Liver (tissue), 8 donors: ENCODE measurements at regions not wholly inside any gene's neighbourhood (a gene's known extent, or its start where the extent isn't known, plus 50 kb on each side); places are given as distances from the start of the nearest gene placed in this dataset.

Source experiments
- DNase-seq: peaks from one replicate; pipeline ENCODE4 v3.0.0-alpha.2; 2017; ENCODE audit warnings: low spot score
- H3K27ac ChIP-seq, 2 donors: one replicate each; pipeline ENCODE4 v1.7.0; 2013; ENCODE audit warnings: inconsistent platforms in 2 of 2, low read length in 2 of 2, control low read depth in 1 of 2, low read depth in 1 of 2, mild to moderate bottlenecking in 1 of 2
- H3K27me3 ChIP-seq, 4 donors: one replicate each; pipeline versions ENCODE4 v1.6.1 to v1.7.0; 2013; ENCODE audit warnings: low read length in 3 of 4, inconsistent platforms in 1 of 4, mild to moderate bottlenecking in 1 of 4, moderate library complexity in 1 of 4; ENCODE audit not compliant: control insufficient read depth in 4 of 4, insufficient read depth in 4 of 4
- H3K36me3 ChIP-seq, 4 donors: one replicate each; pipeline versions ENCODE4 v1.6.1 to v1.7.0; 2013; ENCODE audit warnings: low read length in 3 of 4, mild to moderate bottlenecking in 3 of 4, low read depth in 1 of 4, moderate library complexity in 1 of 4; ENCODE audit not compliant: control insufficient read depth in 4 of 4, insufficient read depth in 3 of 4
- H3K4me1 ChIP-seq, 4 donors: one replicate each; pipeline versions ENCODE4 v1.6.1 to v1.7.0; 2013; ENCODE audit warnings: low read length in 3 of 4, mild to moderate bottlenecking in 3 of 4, moderate library complexity in 1 of 4; ENCODE audit not compliant: control insufficient read depth in 4 of 4, insufficient read depth in 4 of 4
- H3K4me3 ChIP-seq, 3 donors: one replicate each; pipeline versions ENCODE4 v1.6.1 to v1.7.0; 2013; ENCODE audit warnings: low read length in 3 of 3, control low read depth in 1 of 3, low read depth in 1 of 3, mild to moderate bottlenecking in 1 of 3
- H3K9ac ChIP-seq, 2 donors: one replicate each; pipeline ENCODE4 v1.7.0; 2013; ENCODE audit warnings: low read length in 2 of 2, mild to moderate bottlenecking in 2 of 2, moderate library complexity in 2 of 2, control low read depth in 1 of 2, low read depth in 1 of 2
- H3K9me3 ChIP-seq, 4 donors: one replicate each; pipeline versions ENCODE4 v1.6.1 to v1.7.0; 2013; ENCODE audit warnings: low read length in 3 of 4; ENCODE audit not compliant: control insufficient read depth in 4 of 4
- EGR1 ChIP-seq, 2 donors: IDR thresholded peaks; 2 replicates each; pipeline ENCODE4 v1.6.1; 2016 to 2018; ENCODE audit warnings: antibody characterized with exemption in 2 of 2, low read depth in 2 of 2
- FOXA1 ChIP-seq: IDR thresholded peaks from 2 replicates; pipeline ENCODE4 v1.6.1; 2016; ENCODE audit warnings: antibody characterized with exemption
- FOXA2 ChIP-seq: IDR thresholded peaks from 2 replicates; pipeline ENCODE4 v1.6.1; 2016; ENCODE audit warnings: antibody characterized with exemption
- GABPA ChIP-seq, 2 donors: IDR thresholded peaks in 1 of 2; conservative IDR thresholded peaks in 1 of 2; 2 replicates each; pipeline ENCODE4 v1.6.1; 2016; ENCODE audit warnings: antibody characterized with exemption in 2 of 2, mild to moderate bottlenecking in 1 of 2, moderate library complexity in 1 of 2
- HNF4A ChIP-seq, 2 donors: conservative IDR thresholded peaks; 2 replicates each; pipeline ENCODE4 v1.6.1; 2016; ENCODE audit warnings: antibody characterized with exemption in 2 of 2, mild to moderate bottlenecking in 2 of 2
- HNF4G ChIP-seq: IDR thresholded peaks from 2 replicates; pipeline ENCODE4 v1.6.1; 2016; ENCODE audit warnings: antibody characterized with exemption
- JUND ChIP-seq, 2 donors: IDR thresholded peaks; 2 replicates each; pipeline ENCODE4 v1.6.1; 2016; ENCODE audit warnings: antibody characterized with exemption in 2 of 2
- NR2F2 ChIP-seq: IDR thresholded peaks from 2 replicates; pipeline ENCODE4 v1.6.1; 2016; ENCODE audit warnings: antibody characterized with exemption
- RAD21 ChIP-seq, 2 donors: IDR thresholded peaks; 2 replicates each; pipeline ENCODE4 v1.6.1; 2016; ENCODE audit warnings: antibody characterized with exemption in 2 of 2, mild to moderate bottlenecking in 2 of 2
- RXRA ChIP-seq, 2 donors: IDR thresholded peaks; 2 replicates each; pipeline ENCODE4 v1.6.1; 2017 to 2018; ENCODE audit warnings: antibody characterized with exemption in 2 of 2, mild to moderate bottlenecking in 1 of 2
- SP1 ChIP-seq: IDR thresholded peaks from 2 replicates; pipeline ENCODE4 v1.6.1; 2018; ENCODE audit warnings: antibody characterized with exemption, mild to moderate bottlenecking
- TAF1 ChIP-seq: conservative IDR thresholded peaks from 2 replicates; pipeline ENCODE4 v1.6.1; 2016; ENCODE audit warnings: antibody characterized with exemption, mild to moderate bottlenecking
- YY1 ChIP-seq: IDR thresholded peaks from 2 replicates; pipeline ENCODE4 v1.6.1; 2016; ENCODE audit warnings: antibody characterized with exemption, mild to moderate bottlenecking
- WGBS: extraction: QIAGEN DNeasy Blood & Tissue Kit; methylation state at CpG from one replicate; pipeline ENCODE4 v1.1.7; 2013; 5-methylcytosine and 5-hydroxymethylcytosine counted together
- TF ChIP-seq, protein P1 (sequence below): fragments of 150-350 bp; IDR thresholded peaks from 2 replicates; pipeline ENCODE4 v1.5.1; 2017; ENCODE audit warnings: improper control_type of control experiment, low read depth, low read length; ENCODE audit not compliant: missing input control
- TF ChIP-seq, protein P2 (sequence below): IDR thresholded peaks from 2 replicates; pipeline ENCODE4 v1.6.1; 2016; ENCODE audit warnings: antibody characterized with exemption
- TF ChIP-seq, protein P3 (sequence below): IDR thresholded peaks from 2 replicates; pipeline ENCODE4 v1.6.1; 2016; ENCODE audit warnings: antibody characterized with exemption, mild to moderate bottlenecking
- TF ChIP-seq, protein P4 (sequence below): IDR thresholded peaks from 2 replicates; pipeline ENCODE4 v1.6.1; 2016; ENCODE audit warnings: antibody characterized with exemption
- TF ChIP-seq, protein P5 (sequence below): IDR thresholded peaks from 2 replicates; pipeline ENCODE4 v1.6.1; 2016; ENCODE audit warnings: antibody characterized with exemption
- donor health status: healthy.
- donor health status: healthy.
- donor health status: healthy.
- donor health status: healthy.
- donor health status: healthy.

DNA sequence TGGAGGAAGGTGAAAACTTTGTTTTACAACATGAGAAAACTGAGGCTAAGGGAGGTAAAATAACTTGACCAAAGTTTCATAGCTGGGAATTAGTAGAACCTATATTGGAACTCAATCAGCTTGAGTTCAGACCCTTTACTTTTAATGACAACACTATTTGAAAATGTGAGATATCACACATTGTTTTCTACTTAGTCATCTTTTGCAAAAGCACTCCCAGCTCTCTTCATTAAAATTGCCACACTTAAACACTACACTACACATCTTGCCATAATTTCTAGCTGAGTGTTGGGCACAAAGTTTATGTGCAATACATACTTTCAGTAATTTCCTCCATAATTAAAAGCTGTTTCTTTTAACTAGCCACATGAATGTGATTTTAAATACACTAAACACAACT is 230.4 kb upstream of the DCBLD2 start (continued):
- TF ChIP-seq, protein P1, sequence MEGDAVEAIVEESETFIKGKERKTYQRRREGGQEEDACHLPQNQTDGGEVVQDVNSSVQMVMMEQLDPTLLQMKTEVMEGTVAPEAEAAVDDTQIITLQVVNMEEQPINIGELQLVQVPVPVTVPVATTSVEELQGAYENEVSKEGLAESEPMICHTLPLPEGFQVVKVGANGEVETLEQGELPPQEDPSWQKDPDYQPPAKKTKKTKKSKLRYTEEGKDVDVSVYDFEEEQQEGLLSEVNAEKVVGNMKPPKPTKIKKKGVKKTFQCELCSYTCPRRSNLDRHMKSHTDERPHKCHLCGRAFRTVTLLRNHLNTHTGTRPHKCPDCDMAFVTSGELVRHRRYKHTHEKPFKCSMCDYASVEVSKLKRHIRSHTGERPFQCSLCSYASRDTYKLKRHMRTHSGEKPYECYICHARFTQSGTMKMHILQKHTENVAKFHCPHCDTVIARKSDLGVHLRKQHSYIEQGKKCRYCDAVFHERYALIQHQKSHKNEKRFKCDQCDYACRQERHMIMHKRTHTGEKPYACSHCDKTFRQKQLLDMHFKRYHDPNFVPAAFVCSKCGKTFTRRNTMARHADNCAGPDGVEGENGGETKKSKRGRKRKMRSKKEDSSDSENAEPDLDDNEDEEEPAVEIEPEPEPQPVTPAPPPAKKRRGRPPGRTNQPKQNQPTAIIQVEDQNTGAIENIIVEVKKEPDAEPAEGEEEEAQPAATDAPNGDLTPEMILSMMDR, result no peak
- no peak for TF ChIP-seq HNF4G
- no peak for TF ChIP-seq RAD21 (IDR thresholded peaks at IDR 0.05)
- no peak for TF ChIP-seq SP1
- no peak for TF ChIP-seq FOXA1
- TF ChIP-seq, protein P2, sequence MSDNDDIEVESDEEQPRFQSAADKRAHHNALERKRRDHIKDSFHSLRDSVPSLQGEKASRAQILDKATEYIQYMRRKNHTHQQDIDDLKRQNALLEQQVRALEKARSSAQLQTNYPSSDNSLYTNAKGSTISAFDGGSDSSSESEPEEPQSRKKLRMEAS, result no peak
- no peak for TF ChIP-seq TAF1
- TF ChIP-seq HNF4A (conservative IDR thresholded peaks at IDR 0.05), result no peak

DNA sequence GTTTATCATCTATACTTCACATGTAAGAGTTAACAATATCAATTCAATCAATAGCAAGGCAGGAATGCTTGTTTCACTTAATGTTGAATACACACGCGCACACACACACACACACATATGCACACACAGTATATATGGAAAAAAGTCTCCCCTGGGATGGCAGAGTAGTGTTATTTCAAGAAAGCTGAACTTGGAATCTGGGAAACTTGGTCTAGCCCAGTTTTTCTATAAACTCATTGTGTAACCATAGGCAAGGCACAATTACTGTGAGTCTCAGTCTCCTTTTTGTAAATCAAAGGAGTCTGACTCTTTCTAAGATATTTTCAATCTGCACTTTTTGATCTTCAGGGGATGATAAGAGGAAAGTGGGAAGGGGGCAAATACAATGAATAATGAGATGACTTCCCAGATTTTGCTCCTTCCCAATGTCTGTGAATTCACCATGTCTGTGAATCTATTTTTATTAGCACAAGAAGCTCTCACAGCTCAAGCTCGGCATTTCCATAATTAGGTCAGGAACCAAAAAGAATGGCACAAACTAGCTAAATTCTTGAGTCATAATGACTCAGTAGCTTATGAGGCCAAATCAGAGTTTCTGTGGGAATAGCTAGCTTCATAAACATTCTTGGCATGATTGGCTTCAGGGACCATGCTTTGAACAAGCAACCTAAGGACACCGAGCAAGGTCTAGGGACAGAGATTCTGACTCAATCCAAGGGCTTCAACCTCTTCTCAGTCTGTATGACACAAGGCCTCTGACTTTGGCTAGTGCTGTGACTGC is 227.4 kb upstream of the DCBLD2 start:
- TF ChIP-seq EGR1 (IDR thresholded peaks at IDR 0.05; ENCODE audit: low read depth in 2 of 2) (no peak), HNF4G (no peak), YY1 (no peak), NR2F2 (no peak), JUND (IDR thresholded peaks at IDR 0.05) (no peak), RXRA (IDR thresholded peaks at IDR 0.05) (no peak), TAF1 (no peak), HNF4A (conservative IDR thresholded peaks at IDR 0.05) (no peak), RAD21 (IDR thresholded peaks at IDR 0.05) (no peak), FOXA2 (no peak)
- TF ChIP-seq, protein P2, result no peak
- TF ChIP-seq, protein P3, sequence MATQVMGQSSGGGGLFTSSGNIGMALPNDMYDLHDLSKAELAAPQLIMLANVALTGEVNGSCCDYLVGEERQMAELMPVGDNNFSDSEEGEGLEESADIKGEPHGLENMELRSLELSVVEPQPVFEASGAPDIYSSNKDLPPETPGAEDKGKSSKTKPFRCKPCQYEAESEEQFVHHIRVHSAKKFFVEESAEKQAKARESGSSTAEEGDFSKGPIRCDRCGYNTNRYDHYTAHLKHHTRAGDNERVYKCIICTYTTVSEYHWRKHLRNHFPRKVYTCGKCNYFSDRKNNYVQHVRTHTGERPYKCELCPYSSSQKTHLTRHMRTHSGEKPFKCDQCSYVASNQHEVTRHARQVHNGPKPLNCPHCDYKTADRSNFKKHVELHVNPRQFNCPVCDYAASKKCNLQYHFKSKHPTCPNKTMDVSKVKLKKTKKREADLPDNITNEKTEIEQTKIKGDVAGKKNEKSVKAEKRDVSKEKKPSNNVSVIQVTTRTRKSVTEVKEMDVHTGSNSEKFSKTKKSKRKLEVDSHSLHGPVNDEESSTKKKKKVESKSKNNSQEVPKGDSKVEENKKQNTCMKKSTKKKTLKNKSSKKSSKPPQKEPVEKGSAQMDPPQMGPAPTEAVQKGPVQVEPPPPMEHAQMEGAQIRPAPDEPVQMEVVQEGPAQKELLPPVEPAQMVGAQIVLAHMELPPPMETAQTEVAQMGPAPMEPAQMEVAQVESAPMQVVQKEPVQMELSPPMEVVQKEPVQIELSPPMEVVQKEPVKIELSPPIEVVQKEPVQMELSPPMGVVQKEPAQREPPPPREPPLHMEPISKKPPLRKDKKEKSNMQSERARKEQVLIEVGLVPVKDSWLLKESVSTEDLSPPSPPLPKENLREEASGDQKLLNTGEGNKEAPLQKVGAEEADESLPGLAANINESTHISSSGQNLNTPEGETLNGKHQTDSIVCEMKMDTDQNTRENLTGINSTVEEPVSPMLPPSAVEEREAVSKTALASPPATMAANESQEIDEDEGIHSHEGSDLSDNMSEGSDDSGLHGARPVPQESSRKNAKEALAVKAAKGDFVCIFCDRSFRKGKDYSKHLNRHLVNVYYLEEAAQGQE, result no peak
- no peak overlapping the region for H3K9ac ChIP-seq
- no peaks in the 10 kb centered on the region for H3K27me3 ChIP-seq
- no peaks in the 10 kb centered on the region for H3K9me3 ChIP-seq
- no peak for DNase-seq
- 55% methylated on average over 4 of the region's 4 CpGs for WGBS
- no peaks in the 10 kb centered on the region for H3K36me3 ChIP-seq
- H3K4me3 ChIP-seq, result no peak overlapping the region
- no peak overlapping the region for H3K27ac ChIP-seq
- H3K4me1 ChIP-seq, result no peaks in the 10 kb centered on the region

DNA sequence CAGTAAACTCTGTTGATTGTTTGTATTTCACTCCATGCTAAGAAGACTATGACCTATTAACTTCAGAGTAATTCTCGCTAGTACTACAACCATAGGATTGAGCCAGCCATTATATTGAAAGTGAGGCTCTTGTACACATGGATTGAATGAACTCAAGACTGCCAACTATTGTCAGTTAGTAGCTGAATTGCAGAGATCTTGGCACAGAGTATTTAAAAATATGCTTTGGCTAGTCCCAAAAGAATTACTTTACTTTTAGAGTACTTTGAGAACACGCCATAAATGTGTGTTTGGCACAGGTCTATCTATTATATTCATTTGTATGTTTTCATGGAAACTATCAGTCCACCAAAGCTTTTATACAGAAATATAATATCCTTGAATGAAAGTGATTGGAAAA is 226.7 kb upstream of the DCBLD2 start:
- TF ChIP-seq RAD21 (IDR thresholded peaks at IDR 0.05) (no peak), GABPA (IDR thresholded peaks at IDR 0.05 in 1 of 2, conservative IDR thresholded peaks at IDR 0.05 in 1 of 2) (no peak), FOXA1 (no peak), JUND (IDR thresholded peaks at IDR 0.05) (no peak), EGR1 (IDR thresholded peaks at IDR 0.05; ENCODE audit: low read depth in 2 of 2) (no peak), FOXA2 (no peak), TAF1 (no peak), NR2F2 (no peak), RXRA (IDR thresholded peaks at IDR 0.05) (no peak), YY1 (no peak)
- TF ChIP-seq, protein P2, result no peak
- TF ChIP-seq, protein P4, sequence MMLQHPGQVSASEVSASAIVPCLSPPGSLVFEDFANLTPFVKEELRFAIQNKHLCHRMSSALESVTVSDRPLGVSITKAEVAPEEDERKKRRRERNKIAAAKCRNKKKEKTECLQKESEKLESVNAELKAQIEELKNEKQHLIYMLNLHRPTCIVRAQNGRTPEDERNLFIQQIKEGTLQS, result no peak
- TF ChIP-seq, protein P5, sequence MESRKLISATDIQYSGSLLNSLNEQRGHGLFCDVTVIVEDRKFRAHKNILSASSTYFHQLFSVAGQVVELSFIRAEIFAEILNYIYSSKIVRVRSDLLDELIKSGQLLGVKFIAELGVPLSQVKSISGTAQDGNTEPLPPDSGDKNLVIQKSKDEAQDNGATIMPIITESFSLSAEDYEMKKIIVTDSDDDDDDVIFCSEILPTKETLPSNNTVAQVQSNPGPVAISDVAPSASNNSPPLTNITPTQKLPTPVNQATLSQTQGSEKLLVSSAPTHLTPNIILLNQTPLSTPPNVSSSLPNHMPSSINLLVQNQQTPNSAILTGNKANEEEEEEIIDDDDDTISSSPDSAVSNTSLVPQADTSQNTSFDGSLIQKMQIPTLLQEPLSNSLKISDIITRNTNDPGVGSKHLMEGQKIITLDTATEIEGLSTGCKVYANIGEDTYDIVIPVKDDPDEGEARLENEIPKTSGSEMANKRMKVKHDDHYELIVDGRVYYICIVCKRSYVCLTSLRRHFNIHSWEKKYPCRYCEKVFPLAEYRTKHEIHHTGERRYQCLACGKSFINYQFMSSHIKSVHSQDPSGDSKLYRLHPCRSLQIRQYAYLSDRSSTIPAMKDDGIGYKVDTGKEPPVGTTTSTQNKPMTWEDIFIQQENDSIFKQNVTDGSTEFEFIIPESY, result no peak
- TF ChIP-seq, protein P1, result no peak
- no peak for DNase-seq
- no peaks in the 10 kb centered on the region for H3K4me1 ChIP-seq
- H3K36me3 ChIP-seq, result no peaks in the 10 kb centered on the region
- no peak overlapping the region for H3K27ac ChIP-seq
- no peak overlapping the region for H3K9ac ChIP-seq
- WGBS, result 60% methylated on average over 2 of the region's 2 CpGs
- no peaks in the 10 kb centered on the region for H3K27me3 ChIP-seq
- no peaks in the 10 kb centered on the region for H3K9me3 ChIP-seq
- H3K4me3 ChIP-seq, result no peak overlapping the region
